SW 1271 (cell line): ENCODE measurements at regions not wholly inside any gene's neighbourhood (a gene's known extent, or its start where the extent isn't known, plus 50 kb on each side); places are given as distances from the start of the nearest gene placed in this dataset.
A peak's percentile ranks its signal among the peaks of the same experiment; 100 is the strongest.
"Not testable (repeated sequence)": the region's sequence is repeated elsewhere in the genome, so short reads cannot be mapped to it uniquely, and the experiment has no call there.

Source experiments
- DNase-seq, 2 experiments: peaks; one replicate each; lab custom pipeline; 2025; lab: John Stamatoyannopoulos, UW

DNA sequence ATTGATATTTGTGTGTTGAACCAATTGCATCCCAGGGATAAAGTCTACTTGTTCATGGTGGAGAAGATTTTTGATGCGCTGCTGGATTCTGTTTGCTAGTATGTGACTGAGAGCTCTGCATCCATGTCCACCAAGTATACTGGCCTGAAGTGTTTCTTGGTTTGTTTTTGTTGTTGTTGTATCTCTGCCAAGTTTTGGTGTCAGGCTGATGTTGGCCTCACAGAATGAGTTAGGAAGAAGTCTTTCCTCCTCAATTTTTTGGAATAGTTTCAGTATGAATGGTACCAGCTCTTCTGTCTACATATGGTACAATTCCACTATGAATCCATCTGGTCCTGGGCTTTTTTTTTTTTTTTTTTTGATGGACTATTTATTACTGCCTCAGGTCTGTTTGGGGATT, 50.9 kb upstream of the OSTN start:
- no peak for DNase-seq

GRCh38 chr3:191143224-191143623, 55.8 kb upstream of the OSTN start:
- DNase-seq = no peak

- peak; percentile 72 to 92 for DNase-seq
Measured at GRCh38 chr3:191141728-191142127, 57.3 kb upstream of the OSTN start.

DNA sequence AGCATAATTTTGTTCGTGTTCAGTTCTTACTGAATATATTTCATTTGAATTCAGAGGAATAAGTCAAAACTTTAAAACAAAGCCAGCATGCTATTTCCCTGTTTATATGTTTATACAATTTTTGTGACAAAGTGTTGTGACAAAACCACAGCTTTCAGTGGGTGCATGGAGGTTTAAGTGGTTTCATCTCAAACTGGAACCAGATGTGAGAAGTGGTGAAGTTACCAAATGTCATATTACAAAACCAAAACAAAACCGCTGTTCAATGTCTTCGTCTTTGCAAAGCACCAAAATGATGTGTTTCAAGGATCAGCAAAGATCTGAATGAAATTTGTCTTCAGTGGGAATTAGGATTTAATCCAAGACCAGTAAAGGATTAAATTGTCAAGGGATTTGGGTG, 59.3 kb upstream of the OSTN start:
- no peak for DNase-seq

DNA sequence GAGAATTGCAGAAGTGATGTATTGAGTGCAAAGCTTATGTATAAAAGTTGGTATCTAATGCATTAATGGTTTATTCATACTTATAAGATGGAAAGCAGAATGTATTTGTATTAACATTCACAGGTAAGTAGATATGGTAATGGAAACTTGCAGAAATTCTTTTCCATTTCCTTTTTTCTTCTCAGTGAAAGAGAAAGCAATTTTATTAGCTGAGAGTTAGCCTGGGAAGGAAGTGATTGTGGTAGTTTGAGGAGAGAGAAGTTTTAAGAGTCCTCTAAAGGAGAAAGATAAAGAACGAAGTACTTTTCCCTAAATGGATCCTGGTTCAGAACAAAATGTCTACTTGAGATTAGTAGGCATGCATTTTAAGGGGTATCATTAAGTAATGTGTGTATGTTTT, 60.1 kb upstream of the OSTN start:
- DNase-seq = no peak

DNA sequence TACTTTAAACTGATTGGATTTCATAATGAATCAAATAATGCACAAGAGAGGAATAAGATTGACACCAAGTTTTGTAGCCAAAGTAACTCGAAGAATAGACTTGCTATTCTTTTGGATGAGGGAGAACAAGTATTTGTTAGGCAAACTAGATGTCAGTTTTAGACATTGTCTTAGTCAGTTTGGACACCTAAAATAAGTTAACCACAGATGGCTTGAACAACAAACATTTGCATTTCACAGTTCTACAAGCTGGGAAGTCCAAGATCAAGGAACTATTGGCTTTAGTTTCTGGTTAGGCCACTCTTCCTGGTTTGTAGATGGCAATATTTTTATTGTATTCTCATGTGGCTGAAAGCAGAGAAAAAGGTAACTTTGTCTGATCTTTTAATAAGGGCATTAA, 61.3 kb upstream of the OSTN start:
- DNase-seq = no peak

DNA sequence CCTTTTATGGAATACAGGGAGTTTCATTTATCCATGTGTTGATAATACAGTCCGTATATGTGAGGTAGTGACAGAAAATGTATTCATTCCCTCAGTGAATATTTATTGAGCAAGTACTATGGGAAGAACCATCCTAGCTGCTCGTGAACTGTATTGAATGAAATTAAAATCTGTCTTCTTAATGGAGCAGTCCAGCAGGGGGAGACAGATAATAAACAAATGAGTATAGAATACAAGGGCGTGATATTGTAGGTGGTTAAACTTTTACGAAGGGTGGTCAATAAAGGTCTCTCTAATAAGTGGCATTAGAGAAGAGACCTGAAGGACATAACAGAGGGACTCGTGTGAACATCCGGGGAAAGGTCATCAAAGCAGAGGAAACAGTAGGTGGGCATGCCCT, 62.7 kb upstream of the OSTN start:
- DNase-seq = peak in 1 of 2 experiments; percentile 31

- no peak for DNase-seq
Measured at GRCh38 chr3:191135175-191135574, 63.9 kb upstream of the OSTN start.

GRCh38 chr3:191133359-191133758, 65.7 kb upstream of the OSTN start:
- no peak for DNase-seq

GRCh38 chr3:191131305-191131704, 67.7 kb upstream of the OSTN start:
- no peak for DNase-seq

DNA sequence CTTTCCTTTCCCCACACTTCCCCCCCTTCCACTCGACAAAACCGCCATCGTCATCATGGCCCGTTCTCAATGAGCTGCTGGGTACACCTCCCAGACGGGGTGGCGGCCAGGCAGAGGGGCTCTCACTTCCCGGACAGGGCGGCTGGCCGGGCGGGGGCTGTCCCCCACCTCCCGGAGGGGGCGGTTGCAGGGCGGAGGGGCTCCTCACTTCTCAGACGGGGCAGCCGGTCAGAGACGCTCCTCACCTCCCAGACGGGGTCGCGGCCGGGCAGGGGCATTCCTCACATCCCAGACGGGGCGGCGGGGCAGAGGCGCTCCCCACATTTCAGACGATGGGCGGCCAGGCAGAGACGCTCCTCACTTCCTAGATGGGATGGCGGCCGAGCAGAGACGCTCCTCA, 74.2 kb upstream of the OSTN start:
- DNase-seq = not testable (repeated sequence)

GRCh38 chr3:191123946-191124345, 75.1 kb upstream of the OSTN start:
- no peak for DNase-seq

DNA sequence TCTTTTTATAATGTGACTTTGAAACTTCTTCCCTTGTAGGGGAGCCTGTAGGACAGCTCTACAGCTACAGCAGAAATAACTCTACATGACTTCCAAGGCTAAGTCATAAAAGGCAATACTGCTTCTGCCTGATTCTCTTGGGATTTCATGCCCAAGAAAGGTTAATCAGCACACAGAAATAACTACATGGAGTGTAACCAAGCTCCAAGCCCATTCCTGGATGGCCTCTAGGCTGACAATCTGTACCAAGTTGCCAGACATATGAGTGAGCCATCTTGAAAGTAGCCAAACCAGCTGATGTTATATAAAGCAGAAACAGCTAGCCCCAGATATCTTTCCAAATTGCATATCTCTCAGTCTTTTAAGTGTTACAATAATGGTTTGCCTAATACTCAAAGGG, 75.8 kb upstream of the OSTN start:
- no peak for DNase-seq

DNA sequence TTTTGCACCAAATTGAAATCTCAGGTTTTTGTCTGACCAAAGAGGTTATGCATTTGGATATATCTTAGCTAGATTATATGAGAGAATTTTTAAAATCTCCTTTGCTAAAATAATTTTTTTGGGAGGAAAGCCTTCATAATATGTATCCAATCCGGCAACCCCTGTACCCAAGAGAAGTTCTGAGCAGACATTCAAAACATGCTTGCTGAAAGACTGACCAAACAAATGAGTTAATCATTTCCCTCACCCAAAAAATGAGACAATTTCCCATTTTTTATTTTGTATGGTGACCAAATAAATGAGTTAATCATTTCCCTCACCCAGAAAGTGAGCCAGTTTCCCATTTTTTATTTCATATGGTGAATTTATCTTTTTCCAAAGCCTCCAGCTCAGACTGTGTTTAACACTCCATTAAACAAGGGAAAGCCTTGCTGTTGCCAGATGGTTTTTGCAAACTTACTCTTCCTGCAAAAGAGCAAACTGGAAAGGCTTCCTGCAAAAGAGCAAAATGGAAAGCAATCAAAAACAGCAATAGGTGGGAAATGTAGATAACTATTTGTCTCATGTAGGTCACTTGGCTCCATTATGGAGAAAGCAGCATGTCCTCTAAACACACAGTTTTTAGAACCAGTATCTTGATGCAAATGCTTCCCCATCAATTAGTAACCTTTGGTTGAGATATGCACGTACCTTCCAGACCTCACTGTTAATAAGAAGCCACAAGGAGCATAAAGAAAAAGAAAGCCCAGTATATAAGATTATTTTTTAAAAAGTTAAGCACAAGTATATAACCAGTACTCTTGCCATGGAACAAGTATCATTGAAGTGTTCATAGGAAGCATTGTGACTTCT, 78.4 kb upstream of the OSTN start:
- no peak for DNase-seq

GRCh38 chr3:191119415-191120295, 79.4 kb upstream of the OSTN start:
- DNase-seq = no peak

DNA sequence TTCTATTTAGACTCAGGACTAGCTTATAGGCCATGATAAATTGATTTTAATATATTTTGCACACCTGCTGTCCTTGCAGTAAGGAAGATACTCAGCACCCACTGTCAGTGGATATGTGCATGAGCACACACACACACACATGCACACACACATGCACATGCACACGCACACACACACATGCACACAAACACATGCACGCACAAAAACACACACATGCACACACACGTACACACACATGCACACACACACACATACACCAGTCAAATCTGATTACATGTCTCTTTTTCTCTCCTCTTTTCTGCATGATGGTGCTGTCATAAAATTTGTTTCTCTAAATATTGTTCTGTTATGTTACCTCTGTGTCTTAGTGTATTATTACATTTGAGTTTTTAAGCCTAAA, 87.3 kb upstream of the OSTN start:
- DNase-seq = no peak

DNA sequence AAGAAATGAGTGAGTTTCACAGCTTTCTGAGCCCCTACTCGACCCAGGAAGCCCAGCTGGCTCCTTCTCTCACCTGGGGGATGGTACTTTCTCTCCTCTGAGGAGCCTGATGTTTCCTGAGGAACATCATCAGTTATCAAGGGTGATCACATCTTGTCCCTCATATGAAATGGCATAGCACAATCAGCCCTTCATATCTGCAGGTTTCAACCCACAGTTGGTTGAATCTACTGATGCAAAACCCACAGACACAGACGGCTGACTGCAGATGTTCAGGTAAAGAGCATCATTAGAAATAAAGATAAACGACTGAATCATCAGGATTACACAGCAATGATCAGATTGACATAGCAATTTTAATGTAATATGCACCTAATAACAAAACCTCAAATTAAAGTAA, 93.6 kb upstream of the OSTN start:
- DNase-seq = no peak

GRCh38 chr3:191100516-191100915, 98.5 kb upstream of the OSTN start:
- no peak for DNase-seq

DNA sequence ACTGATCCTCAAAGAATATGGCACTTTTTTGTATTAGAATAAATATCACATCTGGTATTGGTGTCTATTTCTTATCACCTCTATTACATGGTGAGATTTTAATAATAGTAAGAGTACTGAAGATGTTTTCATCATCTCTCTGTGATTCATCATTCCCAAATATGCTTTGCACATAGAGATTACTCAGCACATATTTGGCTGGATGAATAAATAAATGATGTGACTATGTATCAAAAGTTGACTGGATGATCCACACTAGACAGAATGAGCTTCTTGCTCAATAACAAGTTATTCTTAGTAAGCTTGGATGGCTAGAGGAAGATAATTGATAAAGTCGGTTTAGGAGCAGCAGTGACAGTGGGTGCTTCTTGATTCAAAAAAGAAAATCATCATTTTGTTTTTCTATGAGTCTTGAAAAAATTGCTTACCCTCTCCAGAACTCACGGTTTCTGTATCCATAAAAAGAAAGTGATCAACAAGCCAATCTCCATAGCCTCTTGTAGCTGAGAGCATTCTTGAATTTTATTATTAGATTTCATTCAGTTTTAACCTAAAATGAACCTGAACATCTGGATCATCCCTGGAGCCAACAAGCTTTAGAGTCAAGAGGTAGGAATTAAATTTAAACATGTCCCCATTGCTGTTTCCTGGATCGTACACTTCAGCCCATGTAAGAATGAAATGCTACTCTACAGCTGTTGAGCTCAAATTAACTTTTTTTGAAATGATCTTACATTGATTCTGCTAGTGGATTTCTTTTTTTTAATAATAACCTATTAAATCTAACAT, 104.8 kb upstream of the OSTN start:
- DNase-seq = no peak

- DNase-seq = no peak
Measured at GRCh38 chr3:191087391-191087790, 111.7 kb upstream of the OSTN start.

DNA sequence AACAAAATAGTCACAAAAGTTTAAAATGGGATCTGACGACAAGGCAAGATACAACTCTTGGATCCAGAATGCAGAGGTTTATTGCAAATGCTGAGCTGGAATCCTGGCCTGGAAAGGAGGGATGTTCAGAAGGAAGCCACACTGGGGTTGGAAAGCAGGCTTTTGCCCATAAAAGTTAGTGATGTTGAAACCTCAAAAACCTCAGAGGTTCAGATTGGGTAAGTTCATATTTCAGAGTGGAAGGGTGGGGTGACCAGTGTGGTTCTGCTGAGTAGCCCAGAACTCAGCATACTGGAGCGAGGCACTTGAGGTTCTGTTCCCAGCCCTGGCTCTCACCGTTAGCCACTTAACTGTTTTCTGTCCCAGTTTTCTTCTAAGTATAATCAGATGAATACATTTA, 114.0 kb upstream of the OSTN start:
- DNase-seq = no peak

- DNase-seq = not testable (repeated sequence)
Measured at GRCh38 chr3:191078913-191079312, 120.1 kb upstream of the OSTN start.
